MM.1S (cell line): ENCODE measurements at regions not wholly inside any gene's neighbourhood (a gene's known extent, or its start where the extent isn't known, plus 50 kb on each side); places are given as distances from the start of the nearest gene placed in this dataset.

ENCODE experiments used
- CTCF ChIP-seq: fragments of 300-600 bp; sonication (generic); IDR thresholded peaks from 2 replicates; pipeline ENCODE4 v1.5.1; 2016; ENCODE audit warnings: antibody characterized with exemption, low read length, mixed read lengths
- EZH2 ChIP-seq: fragments of 300-600 bp; sonication (generic); optimal IDR thresholded peaks from 2 replicates; pipeline ENCODE3; 2017; ENCODE audit warnings: low read depth, mild to moderate bottlenecking, antibody characterized with exemption, low read length, mixed read lengths
- EZH2phosphoT487 ChIP-seq: fragments of 300-600 bp; sonication (generic); IDR thresholded peaks from 2 replicates; pipeline ENCODE4 v1.6.1; 2018; ENCODE audit warnings: antibody characterized with exemption, low read length

- no peak for TF ChIP-seq CTCF
- no peak for TF ChIP-seq EZH2
- TF ChIP-seq EZH2phosphoT487, result no peak
These were observed 55.1 kb upstream of the ZPBP start for GRCh38 chr7:50147951-50148808.
